Ishikawa (cell line): ENCODE measurements at regions not wholly inside any gene's neighbourhood (a gene's known extent, or its start where the extent isn't known, plus 50 kb on each side); places are given as distances from the start of the nearest gene placed in this dataset.

ENCODE experiments used
- CEBPB ChIP-seq: IDR thresholded peaks from 2 replicates; pipeline ENCODE4 v1.6.1; 2012
- CREB1 ChIP-seq: IDR thresholded peaks from 2 replicates; pipeline ENCODE4 v1.6.1; 2012; ENCODE audit warnings: low read depth
- EGR1 ChIP-seq: IDR thresholded peaks from 2 replicates; pipeline ENCODE4 v1.6.1; 2012
- EP300 ChIP-seq: IDR thresholded peaks from 2 replicates; pipeline ENCODE4 v1.6.1; 2012; ENCODE audit warnings: borderline replicate concordance
- FOXM1 ChIP-seq: IDR thresholded peaks from 2 replicates; pipeline ENCODE4 v1.6.1; 2012; ENCODE audit warnings: low read depth, borderline replicate concordance
- MAX ChIP-seq: IDR thresholded peaks from 2 replicates; pipeline ENCODE4 v1.6.1; 2012
- NFIC ChIP-seq: IDR thresholded peaks from 2 replicates; pipeline ENCODE4 v1.6.1; 2012
- RAD21 ChIP-seq: IDR thresholded peaks from 2 replicates; pipeline ENCODE4 v1.6.1; 2012; ENCODE audit warnings: low read depth
- REST ChIP-seq: IDR thresholded peaks from 2 replicates; pipeline ENCODE4 v1.6.1; 2012; ENCODE audit warnings: low read depth, mild to moderate bottlenecking
- TAF1 ChIP-seq: IDR thresholded peaks from 2 replicates; pipeline ENCODE4 v1.6.1; 2012; ENCODE audit warnings: low read depth, mild to moderate bottlenecking
- TCF12 ChIP-seq: IDR thresholded peaks from 2 replicates; pipeline ENCODE4 v1.6.1; 2012; ENCODE audit warnings: low read depth
- TEAD4 ChIP-seq: IDR thresholded peaks from 2 replicates; pipeline ENCODE4 v1.6.1; 2012
- YY1 ChIP-seq: IDR thresholded peaks from 2 replicates; pipeline ENCODE4 v1.6.1; 2012; ENCODE audit warnings: low read depth
- ZBTB7A ChIP-seq: IDR thresholded peaks from 2 replicates; pipeline ENCODE4 v1.6.1; 2012; ENCODE audit warnings: low read depth
- TF ChIP-seq, protein P1 (sequence below): IDR thresholded peaks from 2 replicates; pipeline ENCODE4 v1.6.1; 2012

DNA sequence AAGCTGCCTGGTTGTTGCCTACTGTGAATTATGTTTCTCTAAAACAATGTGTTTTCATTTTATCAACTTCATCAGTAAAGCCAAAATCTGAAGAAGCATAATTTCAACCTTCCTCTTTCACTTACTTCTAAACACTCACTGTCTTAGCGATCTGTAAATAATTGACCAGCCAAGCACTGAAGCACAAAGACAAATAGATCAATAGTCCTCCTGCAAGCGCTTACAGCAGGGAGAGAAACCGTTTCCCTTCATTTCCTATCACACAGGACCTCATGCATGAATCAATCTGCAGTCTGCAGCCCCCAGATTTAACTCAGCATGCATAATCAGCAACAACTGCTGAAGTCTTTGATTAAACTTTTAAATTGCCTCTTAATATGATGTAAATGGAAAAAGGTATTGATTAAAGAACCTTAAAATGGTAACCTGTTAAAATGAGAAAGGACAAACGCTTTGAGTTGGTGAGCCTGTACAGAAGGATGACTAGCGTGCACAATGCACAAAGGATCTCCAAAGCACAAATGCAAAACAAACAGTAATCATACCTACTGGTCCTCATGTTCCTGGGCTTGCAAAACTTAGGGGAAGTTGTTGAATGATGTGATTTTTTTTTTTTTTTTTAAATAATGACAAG is 370.2 kb upstream of the ZNF385D start:
- TF ChIP-seq RAD21 (no peak), EP300 (no peak), YY1 (no peak)

DNA sequence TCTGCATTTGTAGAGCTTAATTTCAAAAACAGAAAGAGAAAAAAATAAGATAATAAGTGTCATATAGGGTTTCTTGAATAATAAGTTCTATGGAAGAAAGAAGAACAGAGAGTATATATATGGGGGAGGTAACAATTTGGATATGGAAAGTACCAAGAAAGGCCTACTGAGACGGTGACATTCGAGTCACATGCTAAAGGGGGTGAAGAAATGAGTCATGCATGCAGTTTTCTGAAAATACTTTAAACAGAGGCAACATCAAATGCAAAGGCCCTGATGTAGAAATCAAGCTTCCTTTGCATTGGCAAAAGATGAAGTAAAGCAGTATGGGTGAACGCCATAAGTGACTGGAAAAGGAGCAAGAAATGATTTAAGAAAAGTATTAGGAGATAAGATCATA is 371.6 kb upstream of the ZNF385D start:
- TF ChIP-seq EP300 (no peak), CREB1 (no peak), TAF1 (no peak), RAD21 (no peak), NFIC (no peak), ZBTB7A (no peak)

GRCh38 chr3:22129101-22129500 is 378.1 kb upstream of the ZNF385D start:
- TF ChIP-seq, protein P1, sequence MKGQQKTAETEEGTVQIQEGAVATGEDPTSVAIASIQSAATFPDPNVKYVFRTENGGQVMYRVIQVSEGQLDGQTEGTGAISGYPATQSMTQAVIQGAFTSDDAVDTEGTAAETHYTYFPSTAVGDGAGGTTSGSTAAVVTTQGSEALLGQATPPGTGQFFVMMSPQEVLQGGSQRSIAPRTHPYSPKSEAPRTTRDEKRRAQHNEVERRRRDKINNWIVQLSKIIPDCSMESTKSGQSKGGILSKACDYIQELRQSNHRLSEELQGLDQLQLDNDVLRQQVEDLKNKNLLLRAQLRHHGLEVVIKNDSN, result no peak
- no peak for TF ChIP-seq ZBTB7A
- TF ChIP-seq EGR1, result no peak
- no peak for TF ChIP-seq TAF1
- TF ChIP-seq RAD21, result no peak
- no peak for TF ChIP-seq MAX
- TF ChIP-seq NFIC, result no peak
- no peak for TF ChIP-seq TEAD4
- TF ChIP-seq TCF12, result no peak
- no peak for TF ChIP-seq YY1
- TF ChIP-seq EP300, result no peak
- TF ChIP-seq CEBPB, result no peak
- TF ChIP-seq REST, result no peak
- TF ChIP-seq FOXM1, result no peak
- no peak for TF ChIP-seq CREB1

DNA sequence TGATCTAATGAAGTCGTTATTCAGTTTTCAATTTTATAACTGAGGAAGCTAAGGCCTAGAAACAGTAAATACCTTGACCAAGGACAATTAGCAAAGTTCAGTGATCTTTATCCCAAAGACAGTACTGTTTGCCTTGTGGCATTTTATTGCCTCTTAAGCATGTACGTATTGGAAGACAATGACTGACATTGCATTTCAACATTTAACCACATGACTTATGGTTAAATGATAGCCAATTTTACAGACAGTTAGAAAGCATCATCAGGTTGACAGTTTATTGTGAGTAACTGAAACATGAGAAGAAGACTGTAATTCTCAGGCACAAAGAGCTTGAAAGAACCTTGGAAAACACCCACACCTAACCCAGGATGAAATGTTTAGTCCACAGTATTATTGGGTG is 390.8 kb upstream of the ZNF385D start:
- no peak for TF ChIP-seq TAF1
- no peak for TF ChIP-seq EP300
- TF ChIP-seq YY1, result no peak
- TF ChIP-seq TEAD4, result no peak
- no peak for TF ChIP-seq CEBPB
- TF ChIP-seq REST, result no peak
- no peak for TF ChIP-seq FOXM1

- TF ChIP-seq EP300 (no peak), ZBTB7A (no peak), CEBPB (no peak), RAD21 (no peak), TCF12 (no peak), CREB1 (no peak), TEAD4 (no peak), TAF1 (no peak), MAX (no peak), YY1 (no peak), REST (no peak), FOXM1 (no peak), EGR1 (no peak), NFIC (no peak)
- TF ChIP-seq, protein P1, result no peak
Observed at GRCh38 chr3:22147161-22147560, 396.2 kb upstream of the ZNF385D start.
